ENCODE measurements at regions not wholly inside any gene's neighbourhood (a gene's known extent, or its start where the extent isn't known, plus 50 kb on each side); places are given as distances from the start of the nearest gene placed in this dataset.

GRCh38 chr2:120932472-120932871 is 196.8 kb downstream of the GLI2 start:
- TF ChIP-seq NR2F1 (CRISPR knock-in tag; IDR thresholded peaks at IDR 0.05) (no peak), MAFF (IDR thresholded peaks at IDR 0.05; ENCODE audit: low read depth, low read length) (no peak), ZNF629 (CRISPR knock-in tag; conservative IDR thresholded peaks at IDR 0.05) (no peak), ETV5 (CRISPR knock-in tag; IDR thresholded peaks at IDR 0.05; ENCODE audit: borderline replicate concordance) (no peak), SYNCRIP (IDR thresholded peaks at IDR 0.05; ENCODE audit: insufficient read depth, low read depth, low read length) (no peak), TCF12 (IDR thresholded peaks at IDR 0.05) (no peak), TCF12 (CRISPR knock-in tag; IDR thresholded peaks at IDR 0.05) (no peak), POLR2AphosphoS5 (IDR thresholded peaks at IDR 0.05; ENCODE audit: low read depth, low read length) (no peak)
- TF ChIP-seq, protein P1, sequence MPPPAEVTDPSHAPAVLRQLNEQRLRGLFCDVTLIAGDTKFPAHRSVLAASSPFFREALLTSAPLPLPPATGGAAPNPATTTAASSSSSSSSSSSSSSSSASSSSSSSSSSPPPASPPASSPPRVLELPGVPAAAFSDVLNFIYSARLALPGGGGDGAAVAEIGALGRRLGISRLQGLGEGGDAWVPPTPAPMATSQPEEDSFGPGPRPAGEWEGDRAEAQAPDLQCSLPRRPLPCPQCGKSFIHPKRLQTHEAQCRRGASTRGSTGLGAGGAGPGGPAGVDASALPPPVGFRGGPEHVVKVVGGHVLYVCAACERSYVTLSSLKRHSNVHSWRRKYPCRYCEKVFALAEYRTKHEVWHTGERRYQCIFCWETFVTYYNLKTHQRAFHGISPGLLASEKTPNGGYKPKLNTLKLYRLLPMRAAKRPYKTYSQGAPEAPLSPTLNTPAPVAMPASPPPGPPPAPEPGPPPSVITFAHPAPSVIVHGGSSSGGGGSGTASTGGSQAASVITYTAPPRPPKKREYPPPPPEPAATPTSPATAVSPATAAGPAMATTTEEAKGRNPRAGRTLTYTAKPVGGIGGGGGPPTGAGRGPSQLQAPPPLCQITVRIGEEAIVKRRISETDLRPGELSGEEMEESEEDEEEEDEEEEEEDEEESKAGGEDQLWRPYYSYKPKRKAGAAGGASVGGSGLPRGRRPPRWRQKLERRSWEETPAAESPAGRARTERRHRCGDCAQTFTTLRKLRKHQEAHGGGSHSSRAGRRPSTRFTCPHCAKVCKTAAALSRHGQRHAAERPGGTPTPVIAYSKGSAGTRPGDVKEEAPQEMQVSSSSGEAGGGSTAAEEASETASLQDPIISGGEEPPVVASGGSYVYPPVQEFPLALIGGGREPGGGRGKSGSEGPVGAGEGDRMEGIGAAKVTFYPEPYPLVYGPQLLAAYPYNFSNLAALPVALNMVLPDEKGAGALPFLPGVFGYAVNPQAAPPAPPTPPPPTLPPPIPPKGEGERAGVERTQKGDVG (CRISPR knock-in tag; IDR thresholded peaks at IDR 0.05; ENCODE audit: borderline replicate concordance), result no peak

Measured in HepG2 (cell line).